ENCODE measurements at regions not wholly inside any gene's neighbourhood (a gene's known extent, or its start where the extent isn't known, plus 50 kb on each side); places are given as distances from the start of the nearest gene placed in this dataset.

DNA sequence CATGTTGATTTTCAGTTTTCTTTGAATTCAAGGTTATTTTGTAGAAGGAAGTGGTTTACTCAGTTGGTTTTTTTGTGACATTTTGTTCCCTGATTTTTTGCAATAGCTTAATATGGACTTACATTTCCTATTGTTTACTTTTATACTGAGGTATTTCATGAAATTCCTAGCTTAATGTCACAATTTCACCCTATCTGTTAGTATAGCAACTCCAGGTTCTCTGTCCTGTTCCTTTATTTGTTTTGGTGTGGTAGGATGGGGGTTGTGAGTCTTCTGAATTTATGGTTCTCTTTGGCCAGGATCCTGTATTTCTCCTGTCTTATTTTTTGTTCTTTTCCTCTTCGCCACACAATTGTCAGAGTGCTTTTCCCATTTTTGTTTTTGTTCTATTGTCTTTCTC is 523.4 kb upstream of the ARRDC3 start:
- ChIA-PET SMC1A (ENCODE audit: uncharacterized antibody, unreplicated experiment) (no interaction called here), POLR2A (no interaction called here), RAD21 (ENCODE audit: unreplicated experiment) (no interaction called here), CTCF (no interaction called here)
- Histone ChIP-seq H4K20me1 (ENCODE audit: control insufficient read depth, insufficient read depth) (no peaks in the 10 kb centered on the region), H3K4me2 (ENCODE audit: control insufficient read depth, insufficient read depth) (no peak overlapping the region), H2AFZ (ENCODE audit: control insufficient read depth, low read depth, low read length) (no peak overlapping the region), H3K27ac (ENCODE audit: control insufficient read depth, insufficient read depth) (no peak overlapping the region), H3K79me2 (ENCODE audit: control insufficient read depth, insufficient read depth, low read length) (no peaks in the 10 kb centered on the region), H3K27me3 (replicated peaks in 1 of 2; ENCODE audit: control insufficient read depth in 2 of 2, insufficient read depth in 2 of 2, low read length in 1 of 2) (no peaks in the 10 kb centered on the region), H3K9ac (ENCODE audit: control insufficient read depth, insufficient read depth, low read length) (no peak overlapping the region), H3K4me3 (no peak overlapping the region), H3K36me3 (ENCODE audit: control insufficient read depth in 2 of 2, insufficient read depth in 2 of 2, low read length in 1 of 2) (no peaks in the 10 kb centered on the region), H3K9me3 (replicated peaks; ENCODE audit: control insufficient read depth, insufficient read depth, low read length) (no peaks in the 10 kb centered on the region), H3K4me1 (ENCODE audit: control insufficient read depth, insufficient read depth, low read length) (no peaks in the 10 kb centered on the region)
- FAIRE-seq (no peak), ATAC-seq (no peak), DNase-seq (ENCODE audit: low read depth, low spot score) (no peak)
- intact Hi-C loops (cut with micrococcal nuclease; ENCODE audit: unreplicated experiment) (no loop called here), in situ Hi-C loops (cut with MboI) (no loop called here)
- no TSS peak for BruUV-seq (replicated peaks)
- TF ChIP-seq MXI1 (IDR thresholded peaks at IDR 0.05; ENCODE audit: low read depth, low read length) (no peak), PAX5 (IDR thresholded peaks at IDR 0.05; ENCODE audit: borderline replicate concordance, low read depth, low read length) (no peak), SP1 (IDR thresholded peaks at IDR 0.05; ENCODE audit: low read depth, low read length) (no peak), NBN (IDR thresholded peaks at IDR 0.05) (no peak), SMC3 (IDR thresholded peaks at IDR 0.05; ENCODE audit: borderline replicate concordance, low read length) (no peak), NRF1 (conservative IDR thresholded peaks at IDR 0.05; ENCODE audit: low read depth, low read length) (no peak), GATAD2B (conservative IDR thresholded peaks at IDR 0.05; ENCODE audit: low read depth) (no peak), ZNF207 (IDR thresholded peaks at IDR 0.05; ENCODE audit: borderline replicate concordance) (no peak), NFYB (IDR thresholded peaks at IDR 0.05; ENCODE audit: insufficient read depth, low read depth, low read length) (no peak), BCL11A (IDR thresholded peaks at IDR 0.05; ENCODE audit: low read depth, low read length) (no peak), SIX5 (IDR thresholded peaks at IDR 0.05; ENCODE audit: low read depth, low read length, severe bottlenecking) (no peak), YY1 (IDR thresholded peaks at IDR 0.05; ENCODE audit: low read depth, low read length) (no peak), BMI1 (IDR thresholded peaks at IDR 0.05; ENCODE audit: borderline replicate concordance) (no peak), E4F1 (IDR thresholded peaks at IDR 0.05; ENCODE audit: borderline replicate concordance, partially characterized antibody) (no peak)
- 18% methylated on average over 1 of the region's 1 CpG for whole genome bisulfite sequencing (ENCODE audit: insufficient coverage, insufficient replicate concordance, low lambda C conversion rate, missing lambda C conversion rate)

All from GM12878 (cell line).